Astrocyte (in vitro differentiated cells and primary cell): ENCODE measurements at regions not wholly inside any gene's neighbourhood (a gene's known extent, or its start where the extent isn't known, plus 50 kb on each side); places are given as distances from the start of the nearest gene placed in this dataset.

Experiments
- DNase-seq: peaks from one replicate; pipeline ENCODE4 v3.0.0-alpha.2; 2010; ENCODE audit warnings: low read depth
- FAIRE-seq: peaks from 2 replicates; lab custom pipeline; 2011; peaks lifted over from hg19 to GRCh38; lab: Jason Lieb, UNC
- H2AFZ ChIP-seq: 2 replicates; pipeline ENCODE4 v1.6.0; 2012; ENCODE audit warnings: low read depth, low read length, inconsistent platforms
- H3K27ac ChIP-seq: 2 replicates; pipeline ENCODE4 v1.5.1; 2011; ENCODE audit warnings: low read depth, low read length, inconsistent platforms
- H3K27me3 ChIP-seq: 2 replicates; pipeline ENCODE4 v1.6.0; 2011; ENCODE audit warnings: low read length, inconsistent platforms; ENCODE audit not compliant: insufficient read depth
- H3K36me3 ChIP-seq: 2 replicates; pipeline ENCODE4 v1.5.1; 2011; ENCODE audit warnings: low read length, inconsistent platforms; ENCODE audit not compliant: insufficient read depth
- H3K4me1 ChIP-seq: 2 replicates; pipeline ENCODE4 v1.5.1; 2011; ENCODE audit warnings: low read length, inconsistent platforms; ENCODE audit not compliant: insufficient read depth
- H3K4me2 ChIP-seq: 2 replicates; pipeline ENCODE4 v1.6.0; 2012; ENCODE audit warnings: low read length, inconsistent platforms
- H3K4me3 ChIP-seq: 2 replicates; pipeline ENCODE4 v1.5.1; 2011; ENCODE audit warnings: low read depth, mild to moderate bottlenecking, low read length, inconsistent platforms; ENCODE audit not compliant: insufficient read depth
- H3K79me2 ChIP-seq: 2 replicates; pipeline ENCODE4 v1.6.0; 2012; ENCODE audit warnings: mild to moderate bottlenecking, low read length, inconsistent platforms; ENCODE audit not compliant: insufficient read depth
- H3K9ac ChIP-seq: 2 replicates; pipeline ENCODE4 v1.6.0; 2012; ENCODE audit warnings: mild to moderate bottlenecking, low read length, inconsistent platforms
- H3K9me3 ChIP-seq: 2 replicates; pipeline ENCODE4 v1.5.1; 2012; ENCODE audit warnings: low read depth, mild to moderate bottlenecking, low read length, inconsistent platforms; ENCODE audit not compliant: insufficient read depth
- H4K20me1 ChIP-seq: 2 replicates; pipeline ENCODE4 v1.6.0; 2012; ENCODE audit warnings: low read length, inconsistent platforms; ENCODE audit not compliant: insufficient read depth
- H3K27ac Mint-ChIP-seq: one replicate; pipeline ENCODE4 v1.8.0; 2021; ENCODE audit warnings: mild to moderate bottlenecking, mixed read lengths; ENCODE audit not compliant: unreplicated experiment
- H3K27me3 Mint-ChIP-seq: one replicate; pipeline ENCODE4 v1.8.0; 2021; ENCODE audit warnings: low read depth, mixed read lengths; ENCODE audit not compliant: unreplicated experiment
- H3K36me3 Mint-ChIP-seq: one replicate; pipeline ENCODE4 v1.8.0; 2021; ENCODE audit warnings: low read depth, mixed read lengths; ENCODE audit not compliant: unreplicated experiment
- H3K4me1 Mint-ChIP-seq: one replicate; pipeline ENCODE4 v1.8.0; 2021; ENCODE audit warnings: low read depth, mixed read lengths; ENCODE audit not compliant: unreplicated experiment
- H3K4me3 Mint-ChIP-seq: one replicate; pipeline ENCODE4 v1.8.0; 2021; ENCODE audit warnings: mild to moderate bottlenecking, moderate library complexity, mixed read lengths; ENCODE audit not compliant: unreplicated experiment
- H3K9me3 Mint-ChIP-seq: one replicate; pipeline ENCODE4 v1.8.0; 2021; ENCODE audit warnings: mild to moderate bottlenecking, mixed read lengths; ENCODE audit not compliant: unreplicated experiment
- CTCF ChIP-seq: IDR thresholded peaks from 2 replicates; pipeline ENCODE4 v1.5.1; 2011; ENCODE audit warnings: low read depth, mild to moderate bottlenecking, inconsistent platforms, low read length, moderate library complexity; ENCODE audit not compliant: insufficient read depth
- EZH2 ChIP-seq: IDR thresholded peaks from 2 replicates; pipeline ENCODE4 v1.6.1; 2012; ENCODE audit warnings: mild to moderate bottlenecking, low read length, inconsistent platforms; ENCODE audit not compliant: insufficient read depth

GRCh38 chr4:128725405-128726055 lies 84.0 kb upstream of the JADE1 start:
- Histone ChIP-seq H3K36me3 (no peaks in the 10 kb centered on the region), H3K9me3 (no peaks in the 10 kb centered on the region), H3K4me1 (no peaks in the 10 kb centered on the region), H4K20me1 (no peaks in the 10 kb centered on the region), H3K27me3 (no peaks in the 10 kb centered on the region), H3K4me2 (no peak overlapping the region), H2AFZ (no peak overlapping the region), H3K27ac (no peak overlapping the region), H3K79me2 (no peaks in the 10 kb centered on the region), H3K4me3 (no peak overlapping the region), H3K9ac (no peak overlapping the region)
- Mint-ChIP-seq H3K27me3 (no peaks in the 10 kb centered on the region), H3K27ac (peak overlapping the region; percentile 60), H3K36me3 (no peaks in the 10 kb centered on the region), H3K4me1 (peaks cover 5% of the 10 kb centered on the region), H3K9me3 (no peaks in the 10 kb centered on the region), H3K4me3 (no peak overlapping the region)
- TF ChIP-seq EZH2 (no peak), CTCF (no peak)
- FAIRE-seq, result no peak
- no peak for DNase-seq

- Histone ChIP-seq H3K9ac (no peak overlapping the region), H3K27ac (no peak overlapping the region), H3K4me2 (no peak overlapping the region), H3K79me2 (no peaks in the 10 kb centered on the region), H4K20me1 (no peaks in the 10 kb centered on the region), H3K9me3 (no peaks in the 10 kb centered on the region), H2AFZ (no peak overlapping the region), H3K36me3 (no peaks in the 10 kb centered on the region), H3K4me3 (no peak overlapping the region), H3K27me3 (no peaks in the 10 kb centered on the region), H3K4me1 (no peaks in the 10 kb centered on the region)
- H3K9me3 Mint-ChIP-seq, result no peaks in the 10 kb centered on the region
- peaks cover 9% of the 10 kb centered on the region for H3K4me1 Mint-ChIP-seq
- no peaks in the 10 kb centered on the region for H3K36me3 Mint-ChIP-seq
- no peak overlapping the region for H3K27ac Mint-ChIP-seq
- H3K27me3 Mint-ChIP-seq, result no peaks in the 10 kb centered on the region
- H3K4me3 Mint-ChIP-seq, result no peak overlapping the region
- no peak for TF ChIP-seq CTCF
- TF ChIP-seq EZH2, result no peak
- no peak for FAIRE-seq
- no peak for DNase-seq
Observed at GRCh38 chr4:128722911-128723310, 86.6 kb upstream of the JADE1 start.

DNA sequence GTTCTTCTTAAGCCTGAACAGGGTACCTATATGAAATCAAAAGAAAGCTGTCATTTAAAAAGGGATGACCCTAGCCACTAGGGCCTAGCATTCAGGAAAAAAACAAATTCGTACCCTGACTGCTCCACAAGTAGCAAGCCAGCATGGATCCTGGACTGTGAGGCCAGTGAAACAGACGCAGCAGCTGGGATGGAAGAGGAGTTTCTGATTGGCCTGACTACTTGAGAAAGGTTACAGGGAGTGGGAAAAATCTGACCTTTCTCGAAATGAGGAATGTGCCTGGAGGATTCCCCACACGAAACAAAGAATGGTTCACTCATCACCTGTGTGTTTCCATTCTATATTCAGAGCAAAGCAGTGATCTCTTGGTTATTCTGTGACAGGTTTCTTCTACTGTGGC lies 87.6 kb upstream of the JADE1 start:
- Histone ChIP-seq H3K27me3 (no peaks in the 10 kb centered on the region), H3K36me3 (no peaks in the 10 kb centered on the region), H3K27ac (no peak overlapping the region), H3K79me2 (no peaks in the 10 kb centered on the region), H3K4me2 (no peak overlapping the region), H2AFZ (no peak overlapping the region), H3K9ac (no peak overlapping the region), H3K4me1 (no peaks in the 10 kb centered on the region), H3K4me3 (no peak overlapping the region), H4K20me1 (no peaks in the 10 kb centered on the region), H3K9me3 (no peaks in the 10 kb centered on the region)
- DNase-seq, result no peak
- Mint-ChIP-seq H3K27me3 (no peaks in the 10 kb centered on the region), H3K4me1 (peaks cover 9% of the 10 kb centered on the region), H3K4me3 (no peak overlapping the region), H3K27ac (no peak overlapping the region), H3K36me3 (no peaks in the 10 kb centered on the region), H3K9me3 (no peaks in the 10 kb centered on the region)
- TF ChIP-seq CTCF (no peak), EZH2 (no peak)
- FAIRE-seq, result no peak
